ENCODE measurements at regions not wholly inside any gene's neighbourhood (a gene's known extent, or its start where the extent isn't known, plus 50 kb on each side); places are given as distances from the start of the nearest gene placed in this dataset.

DNA sequence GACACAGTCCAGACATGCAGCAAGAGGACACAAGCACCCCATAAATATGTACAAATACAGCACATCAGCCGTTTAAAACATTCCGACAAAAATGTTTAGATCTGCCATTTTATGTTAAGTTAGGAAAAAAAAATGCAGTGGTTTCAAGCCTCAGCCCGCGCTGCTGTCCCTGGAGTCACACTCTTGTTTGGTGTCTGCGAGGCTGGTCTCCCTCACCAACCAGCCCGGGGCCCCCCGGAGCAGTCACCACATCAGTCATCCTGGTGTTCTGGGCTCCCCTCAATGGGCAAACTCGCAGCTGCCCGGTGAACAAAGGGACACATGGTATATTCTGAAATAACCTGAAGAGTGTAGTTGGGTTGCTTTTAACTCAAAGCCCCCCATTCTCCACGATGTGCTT, 1022.2 kb downstream of the BRD1 start:
- Histone ChIP-seq H3K27me3 (no peaks in the 10 kb centered on the region), H3K4me1 (ENCODE audit: insufficient read depth) (no peaks in the 10 kb centered on the region), H3K27ac (no peak overlapping the region), H3K9me3 (no peaks in the 10 kb centered on the region), H3K4me3 (no peak overlapping the region), H3K36me3 (no peaks in the 10 kb centered on the region)
- DNase-seq: peak in 1 of 5 donors; percentile 6
- TF ChIP-seq EP300 (IDR thresholded peaks at IDR 0.05): no peak
- TF ChIP-seq, protein P1, sequence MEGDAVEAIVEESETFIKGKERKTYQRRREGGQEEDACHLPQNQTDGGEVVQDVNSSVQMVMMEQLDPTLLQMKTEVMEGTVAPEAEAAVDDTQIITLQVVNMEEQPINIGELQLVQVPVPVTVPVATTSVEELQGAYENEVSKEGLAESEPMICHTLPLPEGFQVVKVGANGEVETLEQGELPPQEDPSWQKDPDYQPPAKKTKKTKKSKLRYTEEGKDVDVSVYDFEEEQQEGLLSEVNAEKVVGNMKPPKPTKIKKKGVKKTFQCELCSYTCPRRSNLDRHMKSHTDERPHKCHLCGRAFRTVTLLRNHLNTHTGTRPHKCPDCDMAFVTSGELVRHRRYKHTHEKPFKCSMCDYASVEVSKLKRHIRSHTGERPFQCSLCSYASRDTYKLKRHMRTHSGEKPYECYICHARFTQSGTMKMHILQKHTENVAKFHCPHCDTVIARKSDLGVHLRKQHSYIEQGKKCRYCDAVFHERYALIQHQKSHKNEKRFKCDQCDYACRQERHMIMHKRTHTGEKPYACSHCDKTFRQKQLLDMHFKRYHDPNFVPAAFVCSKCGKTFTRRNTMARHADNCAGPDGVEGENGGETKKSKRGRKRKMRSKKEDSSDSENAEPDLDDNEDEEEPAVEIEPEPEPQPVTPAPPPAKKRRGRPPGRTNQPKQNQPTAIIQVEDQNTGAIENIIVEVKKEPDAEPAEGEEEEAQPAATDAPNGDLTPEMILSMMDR (IDR thresholded peaks at IDR 0.05): no peak
- TF ChIP-seq POLR2A (IDR thresholded peaks at IDR 0.05): no peak
- intact Hi-C loops (cut with DNase I): no loop called here
- 85 to 90% (median 88%) methylated on average over 10 of the region's 10 CpGs for WGBS, 3 donors

DNA sequence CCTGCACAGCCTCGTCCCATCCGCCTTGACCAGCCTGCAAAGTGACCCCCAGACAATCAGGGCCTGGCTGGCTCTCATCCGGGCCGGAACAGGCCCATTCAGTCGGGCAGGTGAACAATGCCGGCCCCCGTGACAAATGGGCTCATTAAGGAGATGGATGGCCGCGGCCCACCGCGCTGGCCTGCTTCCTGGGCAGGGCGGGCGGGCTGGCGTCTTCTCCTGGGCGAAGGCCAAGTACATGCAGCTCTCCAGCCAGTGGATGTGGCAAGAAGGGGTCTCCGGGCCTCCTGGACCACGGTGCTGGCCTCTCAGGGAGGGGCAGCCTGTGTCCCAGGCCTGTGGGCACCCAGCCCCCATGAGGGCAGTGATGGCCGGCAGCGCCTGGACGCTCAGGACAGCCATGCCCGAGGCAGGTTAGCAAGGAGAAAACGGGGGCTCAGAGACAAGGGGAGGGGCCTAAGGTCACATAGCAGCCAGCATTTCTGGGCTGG, 1022.8 kb downstream of the BRD1 start:
- Histone ChIP-seq H3K4me1 (ENCODE audit: insufficient read depth) (no peaks in the 10 kb centered on the region), H3K4me3 (no peak overlapping the region), H3K36me3 (no peaks in the 10 kb centered on the region), H3K27me3 (no peaks in the 10 kb centered on the region), H3K9me3 (no peaks in the 10 kb centered on the region), H3K27ac (no peak overlapping the region)
- intact Hi-C loops (cut with DNase I): no loop called here
- DNase-seq: peak in 1 of 5 donors; percentile 13
- no peak for TF ChIP-seq EP300 (IDR thresholded peaks at IDR 0.05)
- no peak for TF ChIP-seq POLR2A (IDR thresholded peaks at IDR 0.05)
- TF ChIP-seq, protein P1 (IDR thresholded peaks at IDR 0.05): no peak
- WGBS, 3 donors: 70 to 78% (median 77%) methylated on average over 21 to 22 of the region's 22 CpGs

DNA sequence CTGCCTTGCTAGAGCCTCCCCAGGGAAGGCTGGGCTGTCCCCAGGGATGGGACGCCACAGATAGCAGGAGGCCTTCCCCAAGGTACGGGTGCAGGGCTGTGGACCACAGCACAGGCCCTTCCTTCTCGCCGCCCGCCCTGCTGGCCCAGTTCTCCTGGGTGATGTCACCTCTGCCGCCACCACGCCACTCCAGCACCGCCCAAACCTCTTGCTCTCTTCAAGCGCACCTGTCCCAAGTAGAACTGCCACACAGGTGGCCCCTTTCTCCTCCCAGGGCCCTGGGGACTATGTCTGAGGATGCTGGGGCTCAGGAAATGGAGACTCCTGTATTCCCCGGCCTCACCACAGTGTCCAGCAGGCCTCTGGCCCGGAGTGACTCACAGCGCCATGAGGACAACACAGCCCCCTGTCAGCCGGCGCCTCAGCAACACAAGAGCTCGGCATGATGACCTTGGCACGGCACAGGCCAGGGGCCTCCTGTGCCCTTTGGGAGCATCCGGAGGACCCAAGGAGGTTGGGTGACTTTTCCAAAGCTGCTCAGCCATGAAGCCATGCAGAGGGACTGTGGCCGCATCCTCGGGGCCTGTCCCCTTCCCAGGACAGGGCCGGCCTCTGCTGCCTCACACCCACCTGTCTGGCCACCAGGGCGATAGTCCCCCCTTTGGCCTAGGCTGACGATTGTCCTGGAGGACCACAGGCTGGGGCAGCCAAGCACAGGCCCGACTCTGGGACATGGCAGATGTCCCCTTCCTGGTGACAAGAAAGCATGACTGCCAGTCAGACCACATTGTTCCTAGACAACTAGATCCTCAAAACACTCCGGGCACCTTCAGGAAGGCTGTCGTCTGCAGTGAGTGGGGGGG, 1023.5 kb downstream of the BRD1 start:
- Histone ChIP-seq H3K27me3 (no peaks in the 10 kb centered on the region), H3K9me3 (no peaks in the 10 kb centered on the region), H3K36me3 (no peaks in the 10 kb centered on the region), H3K4me1 (ENCODE audit: insufficient read depth) (no peaks in the 10 kb centered on the region), H3K27ac (no peak overlapping the region), H3K4me3 (no peak overlapping the region)
- 89 to 90% (median 90%) methylated on average over 25 of the region's 25 CpGs for WGBS, 3 donors
- intact Hi-C loops (cut with DNase I): no loop called here
- TF ChIP-seq POLR2A (IDR thresholded peaks at IDR 0.05) (no peak), EP300 (IDR thresholded peaks at IDR 0.05) (no peak)
- TF ChIP-seq, protein P1 (IDR thresholded peaks at IDR 0.05): no peak
- peak in 1 of 5 donors; percentile 15 for DNase-seq

DNA sequence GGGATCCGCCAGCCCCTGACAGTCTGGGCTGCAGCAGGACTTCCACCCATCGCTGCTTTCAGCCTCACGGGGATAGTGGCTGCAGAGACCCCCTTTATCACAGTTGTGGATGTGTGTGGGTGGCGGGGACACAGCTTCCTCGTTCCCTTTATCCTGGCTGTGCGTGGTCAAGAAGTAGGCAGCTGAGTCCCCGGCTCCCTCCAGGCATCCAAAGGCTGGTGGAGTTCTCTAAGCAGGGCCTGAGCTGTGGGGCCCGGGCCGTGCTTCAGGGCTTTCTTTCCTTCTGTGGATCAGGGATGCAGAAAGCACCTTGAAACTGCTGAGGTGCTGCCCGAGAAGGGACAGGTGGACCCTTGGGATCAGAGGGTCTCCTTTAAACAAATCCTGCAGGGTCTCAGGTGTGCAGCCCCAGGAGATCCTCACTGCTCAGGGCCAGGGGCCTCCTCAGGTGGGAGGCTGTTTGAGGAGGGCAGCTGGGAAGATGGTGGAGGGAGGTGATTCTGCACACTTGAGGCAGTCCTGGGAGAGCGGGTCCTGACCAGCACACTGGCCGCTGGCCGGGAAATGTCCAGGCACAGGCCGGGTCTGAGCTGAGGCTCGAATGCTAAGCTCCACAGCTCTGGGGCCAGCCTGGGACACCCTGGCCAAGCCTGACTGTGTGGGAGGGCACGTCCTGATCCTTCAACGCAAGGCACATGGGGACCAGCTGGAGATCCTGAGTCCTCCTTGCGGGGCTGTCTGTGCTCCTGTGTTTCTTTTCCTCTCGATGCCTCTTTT, 1024.3 kb downstream of the BRD1 start:
- no peak overlapping the region for H3K27ac ChIP-seq
- DNase-seq: peak in 1 of 5 donors; percentile 23
- 64 to 71% (median 66%) methylated on average over 19 of the region's 19 CpGs for WGBS, 3 donors
- TF ChIP-seq POLR2A (IDR thresholded peaks at IDR 0.05): no peak
- TF ChIP-seq EP300 (IDR thresholded peaks at IDR 0.05): no peak
- TF ChIP-seq, protein P1 (IDR thresholded peaks at IDR 0.05): no peak
- H3K4me3 ChIP-seq: no peak overlapping the region
- no peaks in the 10 kb centered on the region for H3K36me3 ChIP-seq
- intact Hi-C loops (cut with DNase I): no loop called here
- no peaks in the 10 kb centered on the region for H3K9me3 ChIP-seq
- no peaks in the 10 kb centered on the region for H3K4me1 ChIP-seq (ENCODE audit: insufficient read depth)
- H3K27me3 ChIP-seq: no peaks in the 10 kb centered on the region
